Neuronal stem cell (in vitro differentiated cells): ENCODE measurements at regions not wholly inside any gene's neighbourhood (a gene's known extent, or its start where the extent isn't known, plus 50 kb on each side); places are given as distances from the start of the nearest gene placed in this dataset.

Source experiments
- DNase-seq: peaks from one replicate; pipeline ENCODE4 v3.0.0-alpha.2; 2013; ENCODE audit warnings: low spot score
- H2AFZ ChIP-seq: one replicate; pipeline ENCODE4 v1.6.1; 2013; ENCODE audit warnings: mild to moderate bottlenecking, low read length, inconsistent platforms
- H2AK5ac ChIP-seq: 2 replicates; pipeline ENCODE4 v1.6.1; 2013; ENCODE audit warnings: low read depth, mild to moderate bottlenecking, inconsistent platforms, low read length, moderate library complexity, mixed read lengths
- H2BK120ac ChIP-seq: 2 replicates; pipeline ENCODE4 v1.6.1; 2013; ENCODE audit warnings: low read depth, mild to moderate bottlenecking, inconsistent platforms, low read length, moderate library complexity, mixed read lengths
- H2BK12ac ChIP-seq: one replicate; pipeline ENCODE4 v1.6.1; 2013; ENCODE audit warnings: low read length, inconsistent platforms
- H2BK15ac ChIP-seq: 2 replicates; pipeline ENCODE4 v1.6.1; 2013; ENCODE audit warnings: mild to moderate bottlenecking, low read length, inconsistent platforms, mixed read lengths
- H2BK5ac ChIP-seq: one replicate; pipeline ENCODE4 v1.6.1; 2013; ENCODE audit warnings: inconsistent platforms, mild to moderate bottlenecking, low read length, moderate library complexity
- H3K14ac ChIP-seq: one replicate; pipeline ENCODE4 v1.6.1; 2013; ENCODE audit warnings: low read length, inconsistent platforms
- H3K18ac ChIP-seq: 2 replicates; pipeline ENCODE4 v1.6.1; 2013; ENCODE audit warnings: low read length, inconsistent platforms
- H3K23ac ChIP-seq: 2 replicates; pipeline ENCODE4 v1.6.1; 2013; ENCODE audit warnings: low read depth, mild to moderate bottlenecking, mixed read lengths, low read length, inconsistent platforms; ENCODE audit not compliant: poor library complexity
- H3K27ac ChIP-seq: replicated peaks from 3 replicates; pipeline ENCODE4 v1.5.1; 2013; ENCODE audit warnings: low read length, inconsistent platforms
- H3K27me3 ChIP-seq, 3 experiments: 2 replicates each; pipeline ENCODE4 v1.6.1; 2013; ENCODE audit warnings: low read length in 3 of 3, mild to moderate bottlenecking in 2 of 3, inconsistent platforms in 1 of 3, low read depth in 1 of 3, mixed read lengths in 1 of 3, moderate library complexity in 1 of 3; ENCODE audit not compliant: control insufficient read depth in 3 of 3, insufficient read depth in 3 of 3
- H3K36me3 ChIP-seq, 2 donors: replicated peaks in 1 of 2; 2 replicates each; pipeline ENCODE4 v1.6.1; 2013; ENCODE audit warnings: low read length in 2 of 2; ENCODE audit not compliant: control insufficient read depth in 2 of 2, insufficient read depth in 2 of 2
- H3K4ac ChIP-seq: 2 replicates; pipeline ENCODE4 v1.6.1; 2013; ENCODE audit warnings: inconsistent platforms, mild to moderate bottlenecking, low read length, moderate library complexity
- H3K4me1 ChIP-seq, 2 donors: 1 replicate in 1 of 2; 2 replicates in 1 of 2; pipeline ENCODE4 v1.6.1; 2013; ENCODE audit warnings: low read length in 2 of 2, low read depth in 1 of 2; ENCODE audit not compliant: control insufficient read depth in 2 of 2, insufficient read depth in 1 of 2
- H3K4me2 ChIP-seq: one replicate; pipeline ENCODE4 v1.6.1; 2013; ENCODE audit warnings: mild to moderate bottlenecking, low read length, inconsistent platforms; ENCODE audit not compliant: insufficient read depth, poor library complexity, severe bottlenecking
- H3K4me3 ChIP-seq, 2 donors: 2 replicates each; pipeline ENCODE4 v1.5.1; 2013; ENCODE audit warnings: low read length in 2 of 2, mild to moderate bottlenecking in 2 of 2, inconsistent platforms in 1 of 2, moderate library complexity in 1 of 2
- H3K79me1 ChIP-seq: one replicate; pipeline ENCODE4 v1.6.1; 2013; ENCODE audit warnings: low read depth, mild to moderate bottlenecking, inconsistent platforms, low read length, moderate library complexity
- H3K9ac ChIP-seq: one replicate; pipeline ENCODE4 v1.6.1; 2013; ENCODE audit warnings: mild to moderate bottlenecking, low read depth, low read length, inconsistent platforms; ENCODE audit not compliant: poor library complexity
- H3K9me3 ChIP-seq, 2 donors: replicated peaks in 1 of 2; 2 replicates each; pipeline versions ENCODE3 to v1.6.1; 2013; ENCODE audit warnings: low read length in 2 of 2, mild to moderate bottlenecking in 2 of 2, inconsistent platforms in 1 of 2, low read depth in 1 of 2, mixed read lengths in 1 of 2, moderate library complexity in 1 of 2; ENCODE audit not compliant: control insufficient read depth in 2 of 2, insufficient read depth in 1 of 2
- H4K8ac ChIP-seq: one replicate; pipeline ENCODE4 v1.6.1; 2013; ENCODE audit warnings: low read depth, mild to moderate bottlenecking, inconsistent platforms, low read length, moderate library complexity
- H4K91ac ChIP-seq: one replicate; pipeline ENCODE4 v1.6.1; 2013; ENCODE audit warnings: low read length, low read depth, mild to moderate bottlenecking, inconsistent platforms; ENCODE audit not compliant: poor library complexity
- WGBS, 2 donors: extraction: QIAGEN DNeasy Blood & Tissue Kit; methylation state at CpG; one replicate each; pipeline ENCODE4 v1.1.7; 2013; ENCODE audit warnings: missing lambda C conversion rate in 2 of 2, mixed read lengths in 1 of 2; ENCODE audit not compliant: insufficient read length in 2 of 2, insufficient replicate concordance in 1 of 2; ENCODE audit errors: extremely low coverage in 2 of 2; 5-methylcytosine and 5-hydroxymethylcytosine counted together

DNA sequence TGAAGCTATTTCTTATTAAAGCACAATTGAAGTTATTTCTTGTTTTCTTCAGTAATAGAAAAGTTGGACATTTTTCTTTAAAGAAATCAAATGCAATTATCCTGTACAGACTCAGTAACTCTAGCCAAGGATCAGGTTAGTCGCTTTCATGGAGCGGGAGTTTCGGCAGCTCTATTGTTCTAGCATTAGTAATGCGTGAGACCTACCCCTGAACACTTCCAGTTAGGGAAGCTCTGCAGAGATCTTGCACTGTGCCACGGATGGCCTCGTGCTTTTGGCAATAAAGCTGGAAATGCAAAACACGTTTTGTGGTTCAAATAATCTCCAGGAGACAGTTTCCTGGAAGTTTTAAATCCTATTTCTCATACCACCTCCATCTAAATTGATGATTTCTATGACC is 488.4 kb downstream of the SETD4 start:
- no peak for DNase-seq
- no peak overlapping the region for H3K4ac ChIP-seq
- H3K27me3 ChIP-seq: no peaks in the 10 kb centered on the region
- H3K4me2 ChIP-seq: no peak overlapping the region
- H2BK120ac ChIP-seq: no peak overlapping the region
- H3K36me3 ChIP-seq: no peaks in the 10 kb centered on the region
- no peak overlapping the region for H2BK15ac ChIP-seq
- H4K91ac ChIP-seq: no peak overlapping the region
- no peak overlapping the region for H2BK5ac ChIP-seq
- no peak overlapping the region for H3K23ac ChIP-seq
- H2AK5ac ChIP-seq: no peak overlapping the region
- H3K79me1 ChIP-seq: no peaks in the 10 kb centered on the region
- H3K9ac ChIP-seq: no peak overlapping the region
- H2BK12ac ChIP-seq: no peak overlapping the region
- H4K8ac ChIP-seq: no peak overlapping the region
- H2AFZ ChIP-seq: no peak overlapping the region
- H3K14ac ChIP-seq: no peak overlapping the region
- no peak overlapping the region for H3K27ac ChIP-seq
- peaks cover 0 to under 1% of the 10 kb centered on the region in 2 donors for H3K9me3 ChIP-seq
- no peak overlapping the region for H3K18ac ChIP-seq
- no CpG with 5 or more reads among the region's 7 CpGs for WGBS, 2 donors
- peaks cover 0 to 2% of the 10 kb centered on the region in 2 donors for H3K4me1 ChIP-seq
- no peak overlapping the region for H3K4me3 ChIP-seq

DNA sequence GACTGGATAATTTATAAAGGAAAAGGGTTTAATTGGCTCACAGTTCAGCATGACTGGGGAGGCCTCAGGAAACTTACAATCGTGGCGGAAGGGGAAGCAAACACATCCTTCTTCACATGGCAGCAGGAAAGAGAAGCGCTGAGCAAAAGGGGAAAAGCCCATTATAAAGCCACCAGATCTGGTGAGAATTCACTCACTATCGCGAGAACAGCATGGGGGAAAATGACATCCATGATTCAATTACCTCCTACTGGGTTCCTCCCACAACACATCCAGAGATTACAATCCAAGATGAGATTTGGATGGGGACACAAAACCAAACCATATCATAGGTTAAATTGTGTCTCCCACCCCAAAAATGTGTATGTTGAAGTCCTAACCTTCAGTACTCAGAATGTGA is 491.7 kb downstream of the SETD4 start:
- Histone ChIP-seq H3K4ac (no peak overlapping the region), H3K23ac (no peak overlapping the region), H2BK120ac (no peak overlapping the region), H2BK15ac (no peak overlapping the region), H3K27ac (no peak overlapping the region), H3K4me3 (no peak overlapping the region), H3K9me3 (peaks cover 0 to 2% of the 10 kb centered on the region in 2 donors), H3K4me1 (peaks cover 0 to 2% of the 10 kb centered on the region in 2 donors), H4K8ac (no peak overlapping the region), H3K9ac (no peak overlapping the region), H3K18ac (no peak overlapping the region), H2BK12ac (no peak overlapping the region), H2BK5ac (no peak overlapping the region), H3K27me3 (no peaks in the 10 kb centered on the region), H3K79me1 (no peaks in the 10 kb centered on the region), H2AK5ac (no peak overlapping the region), H3K4me2 (no peak overlapping the region), H4K91ac (no peak overlapping the region), H3K14ac (no peak overlapping the region), H3K36me3 (no peaks in the 10 kb centered on the region), H2AFZ (no peak overlapping the region)
- no CpG with 5 or more reads among the region's 5 CpGs for WGBS, 2 donors
- no peak for DNase-seq

DNA sequence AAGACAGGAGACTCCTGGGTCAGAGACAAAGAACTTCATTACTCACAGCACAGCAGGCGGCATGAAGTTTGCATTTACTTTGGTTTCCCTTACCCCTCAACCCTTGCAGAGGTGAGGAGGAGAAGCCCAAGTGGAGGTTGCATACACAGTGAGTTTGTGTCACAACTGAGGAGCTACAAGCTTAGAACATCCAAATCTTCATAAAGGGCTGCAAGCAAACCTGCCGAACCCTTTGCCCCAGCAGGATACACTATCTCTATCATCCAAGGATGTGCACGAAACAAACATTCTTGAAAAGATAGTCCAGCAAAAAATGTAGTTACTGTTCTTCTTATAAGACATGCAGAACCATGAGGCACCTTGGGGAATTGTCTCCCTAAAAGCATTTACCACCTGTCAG is 493.5 kb downstream of the SETD4 start:
- Histone ChIP-seq H3K79me1 (no peaks in the 10 kb centered on the region), H2BK5ac (no peak overlapping the region), H3K36me3 (no peaks in the 10 kb centered on the region), H3K4me3 (no peak overlapping the region), H3K4me2 (no peak overlapping the region), H3K27ac (no peak overlapping the region), H2BK120ac (no peak overlapping the region), H2BK15ac (no peak overlapping the region), H3K9ac (no peak overlapping the region), H3K18ac (no peak overlapping the region), H2BK12ac (no peak overlapping the region), H2AK5ac (no peak overlapping the region), H3K27me3 (no peaks in the 10 kb centered on the region), H4K91ac (no peak overlapping the region), H3K9me3 (peaks cover 0 to 2% of the 10 kb centered on the region in 2 donors), H3K23ac (no peak overlapping the region), H3K4me1 (peaks cover 0 to under 1% of the 10 kb centered on the region in 2 donors), H4K8ac (no peak overlapping the region), H3K14ac (no peak overlapping the region), H2AFZ (no peak overlapping the region), H3K4ac (no peak overlapping the region)
- no CpG with 5 or more reads among the region's 3 CpGs for WGBS, 2 donors
- no peak for DNase-seq

GRCh38 chr21:35565204-35565611 is 495.1 kb downstream of the SETD4 start:
- WGBS, 2 donors: no CpG with 5 or more reads among the region's 5 CpGs
- Histone ChIP-seq H3K23ac (no peak overlapping the region), H3K18ac (no peak overlapping the region), H2AK5ac (no peak overlapping the region), H4K91ac (no peak overlapping the region), H3K4me3 (no peak overlapping the region), H3K27ac (no peak overlapping the region), H2BK5ac (no peak overlapping the region), H3K79me1 (no peaks in the 10 kb centered on the region), H2BK12ac (no peak overlapping the region), H3K36me3 (no peaks in the 10 kb centered on the region), H2AFZ (no peak overlapping the region), H3K14ac (no peak overlapping the region), H3K9ac (no peak overlapping the region), H4K8ac (no peak overlapping the region), H2BK120ac (no peak overlapping the region), H3K4me2 (no peak overlapping the region), H3K9me3 (peaks cover 0 to 2% of the 10 kb centered on the region in 2 donors), H3K4me1 (no peaks in the 10 kb centered on the region), H2BK15ac (no peak overlapping the region), H3K27me3 (no peaks in the 10 kb centered on the region), H3K4ac (no peak overlapping the region)
- DNase-seq: no peak
